HFFc6 (cell line): ENCODE measurements at regions not wholly inside any gene's neighbourhood (a gene's known extent, or its start where the extent isn't known, plus 50 kb on each side); places are given as distances from the start of the nearest gene placed in this dataset.
A peak's percentile ranks its signal among the peaks of the same experiment; 100 is the strongest.
"Not testable (repeated sequence)": the region's sequence is repeated elsewhere in the genome, so short reads cannot be mapped to it uniquely, and the experiment has no call there.

Experiments used
- DNase-seq: peaks from one replicate; pipeline ENCODE4 v3.0.0-alpha.2; 2018
- H3K27ac Mint-ChIP-seq: 2 replicates; pipeline ENCODE4 v1.8.0; 2020; ENCODE audit warnings: mild to moderate bottlenecking, mixed read lengths
- H3K27me3 Mint-ChIP-seq: 2 replicates; pipeline ENCODE4 v1.8.0; 2021; ENCODE audit warnings: mild to moderate bottlenecking, moderate library complexity, mixed read lengths; ENCODE audit not compliant: insufficient read depth
- H3K36me3 Mint-ChIP-seq: 2 replicates; pipeline ENCODE4 v1.8.0; 2021; ENCODE audit warnings: low read depth, mixed read lengths
- H3K4me1 Mint-ChIP-seq: 2 replicates; pipeline ENCODE4 v1.8.0; 2020; ENCODE audit warnings: low read depth, mixed read lengths
- H3K4me3 Mint-ChIP-seq: 2 replicates; pipeline ENCODE4 v1.8.0; 2020; ENCODE audit warnings: mild to moderate bottlenecking, moderate library complexity, mixed read lengths
- H3K9me3 Mint-ChIP-seq: 2 replicates; pipeline ENCODE4 v1.8.0; 2020; ENCODE audit warnings: mild to moderate bottlenecking, mixed read lengths
- CTCF ChIP-seq: fragments of 200-600 bp; sonication (generic); IDR thresholded peaks from 2 replicates; pipeline ENCODE4 v1.5.0; 2021; ENCODE audit warnings: antibody characterized with exemption, mild to moderate bottlenecking

GRCh38 chrX:69424161-69424560 lies 80.0 kb upstream of the NALF2 start:
- H3K27ac Mint-ChIP-seq: no peak overlapping the region
- no peak for DNase-seq
- H3K4me3 Mint-ChIP-seq: no peak overlapping the region
- no peaks in the 10 kb centered on the region for H3K4me1 Mint-ChIP-seq
- TF ChIP-seq CTCF: peak; percentile 55; the same call in 1 of the 2 replicates
- no peaks in the 10 kb centered on the region for H3K9me3 Mint-ChIP-seq
- peaks cover 3% of the 10 kb centered on the region; the same call in 1 of the 2 replicates for H3K27me3 Mint-ChIP-seq
- no peaks in the 10 kb centered on the region for H3K36me3 Mint-ChIP-seq

- DNase-seq, H3K27ac Mint-ChIP-seq, H3K36me3 Mint-ChIP-seq, H3K27me3 Mint-ChIP-seq, H3K4me1 Mint-ChIP-seq, H3K4me3 Mint-ChIP-seq, H3K9me3 Mint-ChIP-seq: not testable (repeated sequence)
Measured at GRCh38 chrX:69422208-69422607, 81.9 kb upstream of the NALF2 start.

- no peak for DNase-seq
- Mint-ChIP-seq H3K4me1 (no peaks in the 10 kb centered on the region), H3K4me3 (no peak overlapping the region), H3K36me3 (no peaks in the 10 kb centered on the region), H3K9me3 (no peaks in the 10 kb centered on the region), H3K27ac (no peak overlapping the region), H3K27me3 (no peaks in the 10 kb centered on the region; the same call in 1 of the 2 replicates)
- no peak for TF ChIP-seq CTCF
Measured at GRCh38 chrX:69415698-69416097, 88.4 kb upstream of the NALF2 start.

GRCh38 chrX:69412661-69413060 lies 91.5 kb upstream of the NALF2 start:
- TF ChIP-seq CTCF: no peak
- no peak overlapping the region for H3K27ac Mint-ChIP-seq

GRCh38 chrX:69398881-69399280 lies 105.2 kb upstream of the NALF2 start:
- no peak overlapping the region for H3K27ac Mint-ChIP-seq
- H3K4me3 Mint-ChIP-seq: no peak overlapping the region
- H3K4me1 Mint-ChIP-seq: no peaks in the 10 kb centered on the region
- no peaks in the 10 kb centered on the region for H3K9me3 Mint-ChIP-seq
- TF ChIP-seq CTCF: no peak
- no peak for DNase-seq
- peaks cover 11% of the 10 kb centered on the region for H3K27me3 Mint-ChIP-seq
- H3K36me3 Mint-ChIP-seq: no peaks in the 10 kb centered on the region

More at GRCh38 chrX:69412661-69413060, 91.5 kb upstream of the NALF2 start:
- Mint-ChIP-seq H3K4me1 (no peaks in the 10 kb centered on the region), H3K36me3 (no peaks in the 10 kb centered on the region), H3K4me3 (no peak overlapping the region), H3K9me3 (no peaks in the 10 kb centered on the region), H3K27me3 (no peaks in the 10 kb centered on the region; the same call in 1 of the 2 replicates)
- no peak for DNase-seq

GRCh38 chrX:69396916-69397315 lies 107.2 kb upstream of the NALF2 start:
- no peaks in the 10 kb centered on the region for H3K9me3 Mint-ChIP-seq
- H3K27ac Mint-ChIP-seq: no peak overlapping the region
- no peak overlapping the region for H3K4me3 Mint-ChIP-seq
- no peaks in the 10 kb centered on the region for H3K36me3 Mint-ChIP-seq
- DNase-seq: no peak
- H3K4me1 Mint-ChIP-seq: no peaks in the 10 kb centered on the region
- no peak for TF ChIP-seq CTCF
- peaks cover 11% of the 10 kb centered on the region for H3K27me3 Mint-ChIP-seq
